B cell (primary cell): ENCODE measurements at regions not wholly inside any gene's neighbourhood (a gene's known extent, or its start where the extent isn't known, plus 50 kb on each side); places are given as distances from the start of the nearest gene placed in this dataset.

Experiments used
- CTCF ChIP-seq: fragments of 200-600 bp; IDR thresholded peaks from one replicate; pipeline ENCODE4 v1.8.0; 2022; ENCODE audit warnings: antibody characterized with exemption, mild to moderate bottlenecking
- EZH2 ChIP-seq: IDR thresholded peaks from 2 replicates; pipeline ENCODE4 v1.6.1; 2012; ENCODE audit warnings: borderline replicate concordance, low read depth, mild to moderate bottlenecking, moderate library complexity, low read length; ENCODE audit not compliant: insufficient read depth, poor library complexity, severe bottlenecking

GRCh38 chr4:188454575-188454974 lies 315.3 kb downstream of the TRIML1 start:
- no peak for TF ChIP-seq CTCF
- no peak for TF ChIP-seq EZH2
